ENCODE measurements at regions not wholly inside any gene's neighbourhood (a gene's known extent, or its start where the extent isn't known, plus 50 kb on each side); places are given as distances from the start of the nearest gene placed in this dataset.

DNA sequence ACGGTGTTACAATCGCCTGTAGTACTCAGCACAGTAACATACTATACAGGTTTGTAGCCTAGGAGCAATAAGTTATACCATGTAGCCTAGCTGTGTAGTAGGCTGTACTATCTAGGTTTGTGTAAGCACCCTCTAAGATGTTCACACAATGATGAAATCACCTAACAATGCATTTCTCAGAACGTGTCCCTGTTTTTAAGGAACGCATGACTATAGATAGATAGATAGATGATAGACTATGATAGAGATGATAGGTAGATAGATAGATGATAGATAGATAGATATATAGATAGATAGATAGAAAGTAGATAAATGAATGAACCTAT lies 203.9 kb downstream of the FAM76B start:
- no peak overlapping the region for H3K27ac ChIP-seq
- H3K27me3 ChIP-seq: no peaks in the 10 kb centered on the region
- H3K9me3 ChIP-seq: no peaks in the 10 kb centered on the region
- TF ChIP-seq, protein P1, sequence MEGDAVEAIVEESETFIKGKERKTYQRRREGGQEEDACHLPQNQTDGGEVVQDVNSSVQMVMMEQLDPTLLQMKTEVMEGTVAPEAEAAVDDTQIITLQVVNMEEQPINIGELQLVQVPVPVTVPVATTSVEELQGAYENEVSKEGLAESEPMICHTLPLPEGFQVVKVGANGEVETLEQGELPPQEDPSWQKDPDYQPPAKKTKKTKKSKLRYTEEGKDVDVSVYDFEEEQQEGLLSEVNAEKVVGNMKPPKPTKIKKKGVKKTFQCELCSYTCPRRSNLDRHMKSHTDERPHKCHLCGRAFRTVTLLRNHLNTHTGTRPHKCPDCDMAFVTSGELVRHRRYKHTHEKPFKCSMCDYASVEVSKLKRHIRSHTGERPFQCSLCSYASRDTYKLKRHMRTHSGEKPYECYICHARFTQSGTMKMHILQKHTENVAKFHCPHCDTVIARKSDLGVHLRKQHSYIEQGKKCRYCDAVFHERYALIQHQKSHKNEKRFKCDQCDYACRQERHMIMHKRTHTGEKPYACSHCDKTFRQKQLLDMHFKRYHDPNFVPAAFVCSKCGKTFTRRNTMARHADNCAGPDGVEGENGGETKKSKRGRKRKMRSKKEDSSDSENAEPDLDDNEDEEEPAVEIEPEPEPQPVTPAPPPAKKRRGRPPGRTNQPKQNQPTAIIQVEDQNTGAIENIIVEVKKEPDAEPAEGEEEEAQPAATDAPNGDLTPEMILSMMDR (IDR thresholded peaks at IDR 0.05): no peak
- no peaks in the 10 kb centered on the region for H3K4me1 ChIP-seq (ENCODE audit: control insufficient read depth in 1 of 2, insufficient read depth in 1 of 2, low read depth in 1 of 2, low read length in 1 of 2)
- H3K36me3 ChIP-seq: no peaks in the 10 kb centered on the region
- no peak overlapping the region for H3K4me3 ChIP-seq (ENCODE audit: low read depth in 1 of 2, low read length in 1 of 2)

DNA sequence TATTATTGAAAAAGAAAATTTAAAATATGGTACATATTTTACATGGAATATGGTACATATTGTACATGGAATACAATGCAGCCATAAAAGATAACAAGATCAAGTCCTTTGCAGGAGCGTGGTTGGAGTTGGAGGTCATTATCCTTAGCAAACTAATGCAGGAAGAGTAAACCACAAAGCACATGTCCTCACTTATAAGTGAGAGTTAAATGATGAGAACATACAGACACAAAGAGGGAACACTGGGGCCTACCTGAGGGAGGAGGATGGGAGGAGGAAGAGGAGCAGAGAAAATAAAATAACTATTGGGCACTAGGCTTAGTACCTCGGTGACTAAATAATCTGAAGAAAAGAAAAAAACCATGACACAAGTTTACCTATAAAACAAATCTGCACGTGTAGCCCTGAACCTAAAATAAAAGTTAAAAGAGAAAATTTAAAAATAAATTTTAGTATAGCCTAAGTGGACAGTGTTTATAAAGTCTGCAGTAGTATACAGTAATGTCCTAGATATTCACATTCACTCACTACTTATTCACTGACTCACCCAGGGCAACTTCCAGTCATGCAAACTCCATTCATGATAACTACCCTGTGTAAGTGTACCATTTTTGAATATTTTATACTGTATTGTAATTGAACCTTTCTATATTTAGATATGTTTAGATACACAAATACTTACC lies 204.4 kb downstream of the FAM76B start:
- Histone ChIP-seq H3K9me3 (no peaks in the 10 kb centered on the region), H3K27me3 (no peaks in the 10 kb centered on the region), H3K4me1 (ENCODE audit: control insufficient read depth in 1 of 2, insufficient read depth in 1 of 2, low read depth in 1 of 2, low read length in 1 of 2) (no peaks in the 10 kb centered on the region), H3K36me3 (no peaks in the 10 kb centered on the region), H3K4me3 (ENCODE audit: low read depth in 1 of 2, low read length in 1 of 2) (no peak overlapping the region), H3K27ac (no peak overlapping the region)
- TF ChIP-seq, protein P1 (IDR thresholded peaks at IDR 0.05): no peak

DNA sequence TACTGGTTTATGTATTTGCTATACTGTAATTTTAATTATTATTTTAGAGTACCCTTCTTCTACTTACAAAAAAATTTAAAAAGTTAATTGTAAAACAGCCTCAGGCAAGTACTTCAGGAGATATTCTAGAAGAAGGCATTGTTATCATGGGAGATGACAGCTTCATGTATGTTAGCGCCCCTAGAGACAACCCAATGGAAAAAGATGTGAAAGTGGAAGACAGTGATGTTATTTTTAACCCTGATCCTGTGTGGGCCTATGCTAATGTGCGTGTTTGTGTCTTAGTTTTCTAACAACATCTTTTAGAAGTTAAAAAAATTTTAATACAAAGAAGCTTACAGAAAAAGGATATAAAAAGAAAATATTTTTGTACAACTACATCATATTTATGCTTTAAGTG lies 205.0 kb downstream of the FAM76B start:
- H3K9me3 ChIP-seq: no peaks in the 10 kb centered on the region
- no peak overlapping the region for H3K4me3 ChIP-seq (ENCODE audit: low read depth in 1 of 2, low read length in 1 of 2)
- H3K27me3 ChIP-seq: no peaks in the 10 kb centered on the region
- H3K36me3 ChIP-seq: no peaks in the 10 kb centered on the region
- H3K4me1 ChIP-seq (ENCODE audit: control insufficient read depth in 1 of 2, insufficient read depth in 1 of 2, low read depth in 1 of 2, low read length in 1 of 2): no peaks in the 10 kb centered on the region
- TF ChIP-seq, protein P1 (IDR thresholded peaks at IDR 0.05): no peak
- H3K27ac ChIP-seq: no peak overlapping the region

- Histone ChIP-seq H3K36me3 (no peaks in the 10 kb centered on the region), H3K4me1 (ENCODE audit: control insufficient read depth in 1 of 2, insufficient read depth in 1 of 2, low read depth in 1 of 2, low read length in 1 of 2) (no peaks in the 10 kb centered on the region), H3K9me3 (no peaks in the 10 kb centered on the region), H3K4me3 (ENCODE audit: low read depth in 1 of 2, low read length in 1 of 2) (no peak overlapping the region), H3K27ac (no peak overlapping the region), H3K27me3 (no peaks in the 10 kb centered on the region)
- TF ChIP-seq, protein P1 (IDR thresholded peaks at IDR 0.05): no peak
Measured at GRCh38 chr11:95584180-95584579, 205.4 kb downstream of the FAM76B start.

GRCh38 chr11:95577716-95578460 lies 211.7 kb downstream of the FAM76B start:
- no peaks in the 10 kb centered on the region for H3K4me1 ChIP-seq (ENCODE audit: control insufficient read depth in 1 of 2, insufficient read depth in 1 of 2, low read depth in 1 of 2, low read length in 1 of 2)
- H3K27ac ChIP-seq: no peak overlapping the region
- H3K27me3 ChIP-seq: no peaks in the 10 kb centered on the region
- no peak overlapping the region for H3K4me3 ChIP-seq (ENCODE audit: low read depth in 1 of 2, low read length in 1 of 2)
- TF ChIP-seq, protein P1 (IDR thresholded peaks at IDR 0.05): no peak
- no peaks in the 10 kb centered on the region for H3K36me3 ChIP-seq
- no peaks in the 10 kb centered on the region for H3K9me3 ChIP-seq
